GM12892 (cell line): ENCODE measurements at regions not wholly inside any gene's neighbourhood (a gene's known extent, or its start where the extent isn't known, plus 50 kb on each side); places are given as distances from the start of the nearest gene placed in this dataset.

Experiments used
- POLR2A ChIP-seq: IDR thresholded peaks from 2 replicates; pipeline ENCODE4 v1.6.1; 2011; ENCODE audit warnings: low read depth, low read length, control low read depth
- POLR2AphosphoS5 ChIP-seq: IDR thresholded peaks from 2 replicates; pipeline ENCODE4 v1.6.1; 2011; ENCODE audit warnings: low read depth, low read length, control low read depth

DNA sequence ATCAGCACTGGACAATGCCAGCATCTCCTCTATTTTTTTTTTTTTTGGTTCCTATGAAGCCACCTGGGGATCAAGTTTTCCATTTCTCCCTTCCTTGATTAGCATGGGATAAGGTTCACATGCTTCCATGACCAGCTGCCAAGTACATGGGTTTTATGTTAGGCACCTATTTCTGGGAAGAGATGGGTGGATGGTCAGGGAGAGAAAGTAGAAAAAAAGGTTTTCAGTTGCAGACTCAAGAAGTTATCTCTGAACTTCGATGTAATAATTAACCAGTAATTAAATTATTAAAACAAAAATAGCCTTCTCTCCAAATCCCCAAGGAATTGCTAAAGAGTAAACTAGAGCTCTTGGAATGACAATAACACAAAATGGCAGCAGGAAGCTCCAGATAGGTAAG lies 164.9 kb upstream of the MAF start:
- TF ChIP-seq POLR2A (no peak), POLR2AphosphoS5 (no peak)
